ENCODE measurements at regions not wholly inside any gene's neighbourhood (a gene's known extent, or its start where the extent isn't known, plus 50 kb on each side); places are given as distances from the start of the nearest gene placed in this dataset.

DNA sequence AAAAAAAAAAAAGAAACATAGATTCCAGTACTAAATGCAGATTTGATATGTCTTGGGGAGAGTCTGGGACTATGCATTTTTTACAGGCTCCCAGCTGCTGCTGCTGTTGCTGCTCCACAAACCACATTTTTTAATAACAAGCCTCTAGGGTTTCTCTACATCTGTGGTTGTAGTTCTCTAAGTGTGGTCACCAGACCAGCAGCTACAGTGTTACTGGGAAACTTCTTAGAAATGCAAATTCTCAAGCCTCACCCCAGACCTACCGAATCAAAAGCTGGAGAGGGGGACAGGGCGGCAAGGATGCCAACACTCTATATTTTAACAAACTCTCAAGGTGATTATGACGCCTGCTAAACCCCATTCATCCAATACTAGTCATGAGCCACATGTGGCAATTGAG is 293.4 kb upstream of the PTGER4 start:
- DNase-seq (ENCODE audit: low spot score), result no peak

GRCh38 chr5:40385544-40385943 is 294.2 kb upstream of the PTGER4 start:
- no peak for DNase-seq (ENCODE audit: low spot score)

DNA sequence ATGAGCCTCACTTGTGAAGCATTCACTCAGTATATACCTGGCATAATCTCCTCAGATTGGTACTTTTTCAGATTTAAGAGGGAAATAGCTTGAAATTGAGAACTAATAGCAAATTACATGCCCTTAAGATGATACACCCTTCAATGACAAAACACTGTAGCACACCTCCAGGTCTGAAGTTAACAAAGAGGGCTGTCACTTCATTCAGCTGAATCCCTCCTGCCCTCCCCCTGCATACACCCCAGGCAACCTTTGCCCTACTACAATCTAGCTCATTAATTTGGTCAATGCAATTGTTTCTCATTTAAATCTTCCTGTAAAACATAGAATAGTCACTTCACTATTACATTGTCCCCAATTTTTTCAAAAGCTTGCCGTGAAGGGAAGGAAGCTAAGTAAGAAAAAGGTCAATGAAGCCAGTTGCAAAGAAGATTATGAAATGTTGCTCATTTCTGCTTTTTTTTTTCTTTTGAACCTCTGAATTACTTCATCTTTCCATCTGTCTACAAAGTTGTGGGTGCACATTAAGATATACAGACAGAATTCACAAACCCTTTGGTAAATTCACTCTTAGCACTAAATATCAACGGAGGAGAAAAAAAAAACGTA is 294.8 kb upstream of the PTGER4 start:
- no peak for DNase-seq (ENCODE audit: low spot score)

GRCh38 chr5:40383749-40384651 is 295.7 kb upstream of the PTGER4 start:
- DNase-seq (ENCODE audit: low spot score), result no peak

- DNase-seq (ENCODE audit: low spot score), result no peak
These were observed 297.9 kb upstream of the PTGER4 start for GRCh38 chr5:40381676-40382363.

GRCh38 chr5:40381016-40381415 is 298.7 kb upstream of the PTGER4 start:
- no peak for DNase-seq (ENCODE audit: low spot score)

DNA sequence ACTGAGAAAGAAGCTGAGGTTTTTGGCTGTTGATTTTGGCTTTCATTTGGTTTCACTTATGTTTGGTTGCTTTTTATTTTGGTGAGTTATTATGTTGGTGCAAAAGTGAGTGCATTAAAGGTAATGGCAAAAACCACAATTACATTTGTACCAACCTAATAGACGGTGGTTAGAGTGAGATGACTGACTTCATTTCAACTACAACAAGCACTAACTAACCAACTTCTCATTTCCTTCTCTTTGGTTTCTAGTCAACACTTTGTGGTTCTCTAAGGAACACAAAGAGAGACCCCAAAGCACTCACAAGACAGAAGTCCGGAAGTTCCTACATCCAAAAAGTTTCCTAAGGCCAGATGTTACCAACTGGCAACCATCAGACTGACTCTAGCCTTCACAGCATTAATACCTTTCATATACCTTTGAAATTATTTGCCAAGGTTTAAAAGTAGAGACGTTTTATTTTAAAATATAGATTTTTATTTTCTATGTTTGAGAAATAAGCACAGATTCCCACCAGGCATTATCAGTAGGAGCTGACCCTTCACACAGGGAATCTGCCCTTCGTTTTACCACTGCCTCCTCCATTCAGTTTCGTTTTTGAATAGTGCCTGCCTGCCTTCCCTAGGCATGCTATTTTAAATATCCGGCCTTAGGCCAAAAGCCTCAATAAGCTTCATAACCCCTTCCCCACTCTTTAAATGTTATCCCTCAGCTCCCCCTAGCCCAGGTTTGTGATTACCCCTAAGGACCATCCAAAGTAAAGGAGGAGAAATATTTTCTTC is 301.1 kb upstream of the PTGER4 start:
- no peak for DNase-seq (ENCODE audit: low spot score)

- no peak for DNase-seq (ENCODE audit: low spot score)
These were observed 303.1 kb upstream of the PTGER4 start for GRCh38 chr5:40376566-40376965.

DNA sequence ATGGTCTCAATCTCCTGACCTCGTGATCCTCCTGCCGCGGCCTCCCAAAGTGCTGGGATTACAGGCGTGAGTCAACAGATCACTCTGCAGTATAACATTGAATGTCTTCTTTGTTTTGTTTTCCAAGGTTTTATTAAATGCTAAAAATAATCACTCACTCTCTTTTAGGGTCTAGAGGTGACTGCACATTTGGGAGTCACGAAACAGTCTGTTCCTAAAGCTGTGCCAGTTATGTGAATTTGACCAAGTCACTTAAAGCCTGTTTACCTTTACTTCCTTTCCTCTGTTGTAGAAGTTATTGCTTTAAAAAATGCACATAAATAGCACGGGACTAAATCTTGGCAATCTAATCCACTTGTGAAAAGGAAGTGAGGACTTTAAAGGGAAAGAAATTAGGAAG is 304.9 kb upstream of the PTGER4 start:
- DNase-seq (ENCODE audit: low spot score), result no peak

DNA sequence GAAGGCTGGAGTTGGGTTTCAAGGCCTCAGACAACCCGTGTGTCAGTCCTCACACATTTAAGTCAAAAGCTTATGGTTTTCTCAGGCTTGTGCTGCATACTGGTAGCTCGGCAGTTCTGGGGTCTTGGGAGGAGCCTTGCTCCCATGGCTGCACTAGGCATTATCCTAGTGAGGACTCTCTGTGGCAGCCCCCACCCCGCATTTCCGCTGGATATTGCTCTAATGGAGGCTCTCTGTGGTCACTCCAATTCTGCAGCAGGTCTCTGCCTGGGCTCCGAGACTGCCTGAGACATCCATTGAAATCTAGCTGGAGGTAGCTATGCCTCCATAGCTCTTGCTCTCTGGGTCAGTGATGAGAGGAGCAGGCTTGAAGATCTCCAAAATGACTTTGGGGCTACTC is 311.5 kb upstream of the PTGER4 start:
- DNase-seq (ENCODE audit: low spot score), result no peak

- DNase-seq (ENCODE audit: low spot score), result no peak
These were observed 312.5 kb upstream of the PTGER4 start for GRCh38 chr5:40367255-40367654.

GRCh38 chr5:40365342-40366330 is 314.1 kb upstream of the PTGER4 start:
- no peak for DNase-seq (ENCODE audit: low spot score)

- DNase-seq (ENCODE audit: low spot score), result no peak
These were observed 315.3 kb upstream of the PTGER4 start for GRCh38 chr5:40364441-40364840.

DNA sequence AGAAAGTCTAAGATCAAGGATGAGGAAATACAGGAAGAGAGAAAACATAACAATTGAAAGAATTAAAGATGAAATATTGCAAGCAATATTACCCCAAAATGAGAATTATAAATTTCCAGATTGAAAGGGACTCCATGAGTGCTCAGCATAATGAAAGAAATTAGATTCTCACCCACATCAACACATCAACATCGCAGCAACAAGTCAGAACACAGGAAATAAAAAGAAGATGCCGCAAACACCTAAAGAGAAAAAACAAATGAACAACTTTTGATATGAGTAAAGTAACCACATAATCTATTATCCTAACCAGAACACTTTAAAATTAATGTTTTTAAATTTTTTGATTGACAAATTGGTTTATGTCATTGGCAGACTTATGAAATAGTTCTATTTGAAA is 318.3 kb upstream of the PTGER4 start:
- no peak for DNase-seq (ENCODE audit: low spot score)

DNA sequence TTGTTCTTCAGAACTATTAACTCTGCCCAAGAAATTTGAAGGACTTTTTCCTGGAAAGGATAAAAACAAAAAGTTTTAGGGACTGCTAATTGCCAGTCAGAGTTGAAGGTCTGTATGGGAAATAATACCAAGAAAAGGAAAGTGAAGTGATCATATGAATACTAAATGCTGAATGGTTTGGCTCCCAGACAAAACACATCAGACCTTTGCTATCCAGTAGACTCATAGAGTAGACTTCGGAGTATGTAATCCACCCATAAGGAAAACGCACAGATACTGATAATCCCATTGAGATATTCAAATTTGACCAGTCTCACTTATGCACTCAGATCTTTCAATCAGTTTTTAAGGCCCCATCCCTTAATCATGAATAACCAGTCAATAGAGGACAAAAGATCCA is 319.0 kb upstream of the PTGER4 start:
- DNase-seq (ENCODE audit: low spot score), result no peak

- DNase-seq (ENCODE audit: low spot score), result no peak
These were observed 319.9 kb upstream of the PTGER4 start for GRCh38 chr5:40359832-40360231.

GRCh38 chr5:40359093-40359492 is 320.6 kb upstream of the PTGER4 start:
- DNase-seq (ENCODE audit: low spot score), result no peak

GRCh38 chr5:40356248-40356647 is 323.5 kb upstream of the PTGER4 start:
- DNase-seq (ENCODE audit: low spot score), result no peak

- no peak for DNase-seq (ENCODE audit: low spot score)
These were observed 323.9 kb upstream of the PTGER4 start for GRCh38 chr5:40355846-40356245.

DNA sequence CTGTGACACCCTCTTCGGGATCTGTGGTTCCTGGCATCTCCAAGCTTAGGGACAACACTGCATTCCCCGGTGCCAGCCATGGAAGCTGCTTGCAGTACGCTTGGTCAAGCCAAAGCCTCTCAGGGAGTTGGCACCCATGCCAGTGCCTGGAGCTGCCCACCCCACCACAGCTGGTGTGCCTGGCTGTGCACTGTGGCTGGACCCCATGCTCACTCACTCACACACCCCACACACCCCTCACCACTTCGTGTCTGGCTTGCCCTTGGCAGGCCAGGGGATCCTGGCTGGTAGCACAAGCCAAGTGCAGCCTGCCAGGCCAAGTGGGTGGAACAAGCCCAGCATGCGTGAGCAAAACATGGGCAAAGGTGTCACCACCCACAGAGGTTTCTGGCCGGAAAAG is 324.5 kb upstream of the PTGER4 start:
- DNase-seq (ENCODE audit: low spot score), result no peak

DNA sequence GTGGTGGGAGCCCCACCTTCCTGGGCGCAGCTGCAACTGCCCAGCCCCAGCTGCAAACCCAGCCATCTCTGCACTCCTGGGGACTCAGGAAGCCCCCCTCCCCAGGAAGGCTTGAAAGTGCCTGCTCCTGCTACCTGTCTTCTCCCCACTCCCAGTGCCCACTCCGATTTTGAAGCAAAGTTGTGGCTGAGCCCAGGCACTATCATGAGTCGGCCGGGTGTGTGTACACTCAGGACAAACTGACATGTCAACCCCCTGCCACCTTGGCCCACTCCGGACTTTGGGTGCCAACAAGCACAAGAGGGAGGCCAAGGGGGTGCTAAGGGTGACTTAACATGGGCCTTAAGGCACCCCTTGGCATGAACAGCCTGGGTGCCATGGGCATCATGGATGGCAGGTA is 325.5 kb upstream of the PTGER4 start:
- DNase-seq (ENCODE audit: low spot score), result no peak

Data from mucosa of gallbladder (tissue), 1 donor.